CD14-positive monocyte (primary cell): ENCODE measurements at regions not wholly inside any gene's neighbourhood (a gene's known extent, or its start where the extent isn't known, plus 50 kb on each side); places are given as distances from the start of the nearest gene placed in this dataset.

ENCODE experiments used
- DNase-seq, 3 donors: peaks; one replicate each; pipeline ENCODE4 v3.0.0-alpha.2; 2011 to 2022
- H2AFZ ChIP-seq: 2 replicates; pipeline ENCODE4 v1.6.0; 2012; ENCODE audit warnings: mild to moderate bottlenecking, low read depth, low read length, inconsistent platforms; ENCODE audit not compliant: insufficient read depth, poor library complexity, severe bottlenecking
- H3K27ac ChIP-seq, 2 donors: 1 replicate in 1 of 2; 2 replicates in 1 of 2; pipeline ENCODE4 v1.5.1; 2012 to 2013; ENCODE audit warnings: low read length in 2 of 2, control low read depth in 1 of 2, inconsistent platforms in 1 of 2, low read depth in 1 of 2, mild to moderate bottlenecking in 1 of 2
- H3K27me3 ChIP-seq, 2 donors: one replicate each; pipeline versions ENCODE4 v1.6.0 to v1.6.1; 2011 to 2013; ENCODE audit warnings: low read length in 2 of 2; ENCODE audit not compliant: control insufficient read depth in 2 of 2, insufficient read depth in 2 of 2
- H3K36me3 ChIP-seq, 2 donors: replicated peaks in 1 of 2; 1 replicate in 1 of 2; 2 replicates in 1 of 2; pipeline versions ENCODE4 v1.5.1 to v1.6.1; 2012 to 2013; ENCODE audit warnings: low read length in 2 of 2, control low read depth in 1 of 2, inconsistent platforms in 1 of 2, mild to moderate bottlenecking in 1 of 2; ENCODE audit not compliant: insufficient read depth in 2 of 2, control insufficient read depth in 1 of 2
- H3K4me1 ChIP-seq, 2 donors: 1 replicate in 1 of 2; 2 replicates in 1 of 2; pipeline versions ENCODE4 v1.5.1 to v1.6.1; 2012 to 2013; ENCODE audit warnings: low read length in 2 of 2, control low read depth in 1 of 2, inconsistent platforms in 1 of 2, mild to moderate bottlenecking in 1 of 2, moderate library complexity in 1 of 2; ENCODE audit not compliant: insufficient read depth in 2 of 2, control insufficient read depth in 1 of 2
- H3K4me2 ChIP-seq: replicated peaks from 2 replicates; pipeline ENCODE3; 2012; ENCODE audit warnings: low read length, moderate library complexity, mild to moderate bottlenecking; ENCODE audit not compliant: poor library complexity, severe bottlenecking; ENCODE audit errors: extremely low read depth
- H3K4me3 ChIP-seq, 3 experiments: fragments of 200-600 bp in 1 of 3; sonication (generic) in 1 of 3; replicated peaks in 1 of 3; 1 replicate in 2 of 3; 2 replicates in 1 of 3; pipeline ENCODE4 v1.5.1; 2011 to 2013; ENCODE audit warnings: low read length in 3 of 3, mild to moderate bottlenecking in 3 of 3, control low read depth in 2 of 3, low read depth in 2 of 3, inconsistent platforms in 1 of 3, moderate library complexity in 1 of 3
- H3K79me2 ChIP-seq: 2 replicates; pipeline ENCODE4 v1.6.0; 2012; ENCODE audit warnings: mild to moderate bottlenecking, control low read depth, inconsistent platforms, low read length, moderate library complexity; ENCODE audit not compliant: insufficient read depth
- H3K9ac ChIP-seq: 2 replicates; pipeline ENCODE4 v1.6.0; 2017; ENCODE audit warnings: low read length, mild to moderate bottlenecking; ENCODE audit not compliant: insufficient read depth, poor library complexity, severe bottlenecking
- H3K9me3 ChIP-seq, 2 donors: replicated peaks in 1 of 2; 1 replicate in 1 of 2; 2 replicates in 1 of 2; pipeline versions ENCODE4 v1.5.1 to v1.6.1; 2012 to 2013; ENCODE audit warnings: low read length in 2 of 2, control low read depth in 1 of 2; ENCODE audit not compliant: control insufficient read depth in 1 of 2, insufficient read depth in 1 of 2
- H4K20me1 ChIP-seq: 2 replicates; pipeline ENCODE4 v1.6.0; 2012; ENCODE audit warnings: mild to moderate bottlenecking, low read length, control low read depth, moderate library complexity; ENCODE audit not compliant: insufficient read depth
- H3K27ac Mint-ChIP-seq, 7 donors: one replicate each; pipeline ENCODE4 v1.8.0; 2020; ENCODE audit warnings: mild to moderate bottlenecking in 7 of 7, mixed read lengths in 7 of 7, moderate library complexity in 6 of 7, inconsistent platforms in 2 of 7
- H3K27me3 Mint-ChIP-seq, 3 donors: one replicate each; pipeline ENCODE4 v1.8.0; 2021 to 2022; ENCODE audit warnings: low read depth in 3 of 3, mild to moderate bottlenecking in 3 of 3, mixed read lengths in 3 of 3, moderate library complexity in 3 of 3, inconsistent platforms in 1 of 3
- H3K36me3 Mint-ChIP-seq, 2 donors: one replicate each; pipeline ENCODE4 v1.8.0; 2020; ENCODE audit warnings: mixed read lengths in 2 of 2, inconsistent platforms in 1 of 2, mild to moderate bottlenecking in 1 of 2
- H3K4me1 Mint-ChIP-seq: one replicate; pipeline ENCODE4 v1.8.0; 2020; ENCODE audit warnings: mild to moderate bottlenecking, mixed read lengths
- H3K4me3 Mint-ChIP-seq, 2 donors: one replicate each; pipeline ENCODE4 v1.8.0; 2020; ENCODE audit warnings: mild to moderate bottlenecking in 2 of 2, mixed read lengths in 2 of 2, moderate library complexity in 1 of 2
- H3K9me3 Mint-ChIP-seq, 7 donors: one replicate each; pipeline ENCODE4 v1.8.0; 2020 to 2022; ENCODE audit warnings: mixed read lengths in 7 of 7, mild to moderate bottlenecking in 6 of 7, moderate library complexity in 6 of 7, inconsistent platforms in 2 of 7
- WGBS: methylation state at CpG from one replicate; pipeline ENCODE4 v1.1.5; 2013; ENCODE audit warnings: missing lambda C conversion rate; ENCODE audit not compliant: insufficient coverage; 5-methylcytosine and 5-hydroxymethylcytosine counted together
- intact Hi-C, 2 donors: fragments of 100-400 bp; cut with micrococcal nuclease; formaldehyde crosslinking; loops; one replicate each; pipeline versions ENCODE4 v1.15.0 to v1.15.1; 2023
- TF ChIP-seq, protein P1 (sequence below): fragments of 200-600 bp; IDR thresholded peaks from one replicate; pipeline ENCODE4 v1.8.0; 2022; ENCODE audit warnings: antibody characterized with exemption, mild to moderate bottlenecking

DNA sequence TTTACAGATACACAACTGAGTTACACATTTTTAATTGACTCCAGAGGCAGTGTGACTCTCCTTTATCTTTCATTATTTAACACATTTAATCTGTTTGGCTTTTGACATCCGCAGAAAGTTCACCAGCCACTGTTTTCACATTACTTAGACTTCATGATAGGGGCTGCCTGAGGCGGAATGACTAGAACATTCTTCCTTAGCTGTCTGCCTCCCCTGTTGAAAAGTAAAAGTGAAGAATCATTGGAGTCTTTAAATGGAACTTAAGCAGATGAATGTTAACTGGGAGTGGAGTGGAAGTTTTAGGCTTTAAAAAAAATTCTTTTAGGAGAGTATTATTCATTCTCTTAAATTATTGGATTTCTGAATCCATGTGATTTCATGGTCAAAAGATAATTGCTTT, 229.2 kb upstream of the MTNR1B start:
- peaks cover 0 to 3% (median 0%) of the 10 kb centered on the region in 7 donors for H3K9me3 Mint-ChIP-seq
- no peak for DNase-seq
- TF ChIP-seq, protein P1, sequence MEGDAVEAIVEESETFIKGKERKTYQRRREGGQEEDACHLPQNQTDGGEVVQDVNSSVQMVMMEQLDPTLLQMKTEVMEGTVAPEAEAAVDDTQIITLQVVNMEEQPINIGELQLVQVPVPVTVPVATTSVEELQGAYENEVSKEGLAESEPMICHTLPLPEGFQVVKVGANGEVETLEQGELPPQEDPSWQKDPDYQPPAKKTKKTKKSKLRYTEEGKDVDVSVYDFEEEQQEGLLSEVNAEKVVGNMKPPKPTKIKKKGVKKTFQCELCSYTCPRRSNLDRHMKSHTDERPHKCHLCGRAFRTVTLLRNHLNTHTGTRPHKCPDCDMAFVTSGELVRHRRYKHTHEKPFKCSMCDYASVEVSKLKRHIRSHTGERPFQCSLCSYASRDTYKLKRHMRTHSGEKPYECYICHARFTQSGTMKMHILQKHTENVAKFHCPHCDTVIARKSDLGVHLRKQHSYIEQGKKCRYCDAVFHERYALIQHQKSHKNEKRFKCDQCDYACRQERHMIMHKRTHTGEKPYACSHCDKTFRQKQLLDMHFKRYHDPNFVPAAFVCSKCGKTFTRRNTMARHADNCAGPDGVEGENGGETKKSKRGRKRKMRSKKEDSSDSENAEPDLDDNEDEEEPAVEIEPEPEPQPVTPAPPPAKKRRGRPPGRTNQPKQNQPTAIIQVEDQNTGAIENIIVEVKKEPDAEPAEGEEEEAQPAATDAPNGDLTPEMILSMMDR = no peak
- Histone ChIP-seq H2AFZ (no peak overlapping the region), H3K9me3 (no peaks in the 10 kb centered on the region), H3K27me3 (no peaks in the 10 kb centered on the region), H3K4me2 (no peak overlapping the region), H3K4me3 (no peak overlapping the region), H3K9ac (no peak overlapping the region), H3K4me1 (no peaks in the 10 kb centered on the region), H3K36me3 (no peaks in the 10 kb centered on the region), H4K20me1 (no peaks in the 10 kb centered on the region), H3K79me2 (no peaks in the 10 kb centered on the region), H3K27ac (no peak overlapping the region)
- no peaks in the 10 kb centered on the region for H3K4me1 Mint-ChIP-seq
- no peak overlapping the region for H3K4me3 Mint-ChIP-seq
- no peak overlapping the region for H3K27ac Mint-ChIP-seq
- WGBS = no CpG with 5 or more reads among the region's 2 CpGs
- no peaks in the 10 kb centered on the region for H3K36me3 Mint-ChIP-seq
- H3K27me3 Mint-ChIP-seq = no peaks in the 10 kb centered on the region
- intact Hi-C loops = no loop called here

DNA sequence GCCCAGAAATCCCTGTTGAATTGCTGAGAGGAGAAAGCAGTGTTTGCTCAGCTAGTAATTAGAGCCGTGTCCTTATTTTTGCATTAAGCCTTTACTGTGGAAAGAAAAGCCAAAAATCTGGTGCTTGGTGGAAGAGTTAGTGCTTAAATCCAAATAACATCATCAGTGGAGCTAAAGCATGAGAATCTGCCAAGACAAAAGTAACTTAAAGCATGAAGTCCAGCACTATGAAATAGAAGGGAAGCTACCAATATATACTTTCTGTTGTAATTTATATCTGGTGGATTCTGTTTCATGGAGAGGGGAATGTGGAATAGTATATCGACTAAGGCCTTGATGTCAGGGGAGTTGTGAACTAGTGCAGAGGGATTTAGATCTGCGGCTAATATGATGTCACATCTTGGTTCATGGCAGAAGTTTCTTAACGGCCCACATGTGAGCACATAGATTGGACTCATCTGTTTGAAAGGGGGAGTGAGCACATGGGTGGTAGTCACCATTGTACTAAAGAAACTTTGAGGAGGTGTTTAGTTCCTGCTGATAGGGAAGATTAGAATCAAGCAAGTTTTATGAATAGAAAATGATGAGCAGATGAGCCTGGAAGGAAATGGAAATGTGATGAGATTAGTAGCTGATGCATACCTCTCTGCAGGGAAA, 224.4 kb upstream of the MTNR1B start:
- intact Hi-C loops = no loop called here
- no peak for DNase-seq
- Histone ChIP-seq H3K4me1 (no peaks in the 10 kb centered on the region), H4K20me1 (no peaks in the 10 kb centered on the region), H3K9me3 (peaks cover 0 to 5% of the 10 kb centered on the region in 2 donors), H3K4me2 (no peak overlapping the region), H3K9ac (no peak overlapping the region), H3K36me3 (no peaks in the 10 kb centered on the region), H3K27ac (no peak overlapping the region), H3K79me2 (no peaks in the 10 kb centered on the region), H3K4me3 (no peak overlapping the region), H2AFZ (no peak overlapping the region), H3K27me3 (no peaks in the 10 kb centered on the region)
- Mint-ChIP-seq H3K27me3 (peaks cover 0 to 1% (median 0%) of the 10 kb centered on the region in 3 donors), H3K27ac (no peak overlapping the region), H3K9me3 (peaks cover 0 to 8% (median 5%) of the 10 kb centered on the region in 7 donors), H3K4me1 (no peaks in the 10 kb centered on the region), H3K36me3 (no peaks in the 10 kb centered on the region), H3K4me3 (no peak overlapping the region)
- TF ChIP-seq, protein P1 = no peak
- 97% methylated on average over 3 of the region's 4 CpGs for WGBS
